ENCODE measurements at regions not wholly inside any gene's neighbourhood (a gene's known extent, or its start where the extent isn't known, plus 50 kb on each side); places are given as distances from the start of the nearest gene placed in this dataset.

GRCh38 chr21:21722731-21723130 is 724.5 kb downstream of the NCAM2 start:
- Histone ChIP-seq H3K27ac (replicated peaks) (no peak overlapping the region), H3K36me3 (no peaks in the 10 kb centered on the region), H3K27me3 (ENCODE audit: low read depth) (no peaks in the 10 kb centered on the region), H3K4me3 (no peak overlapping the region), H3K4me1 (no peaks in the 10 kb centered on the region), H3K9me3 (replicated peaks) (no peaks in the 10 kb centered on the region)
- DNase-seq, result no peak
- TF ChIP-seq CTCF (IDR thresholded peaks at IDR 0.05; ENCODE audit: borderline replicate concordance), result no peak
- intact Hi-C loops (cut with micrococcal nuclease), result no loop called here

GRCh38 chr21:21730512-21730911 is 732.3 kb downstream of the NCAM2 start:
- no peaks in the 10 kb centered on the region for H3K4me1 ChIP-seq
- no peak for TF ChIP-seq CTCF (IDR thresholded peaks at IDR 0.05; ENCODE audit: borderline replicate concordance)
- H3K4me3 ChIP-seq, result no peak overlapping the region
- no peaks in the 10 kb centered on the region for H3K27me3 ChIP-seq (ENCODE audit: low read depth)
- H3K9me3 ChIP-seq (replicated peaks), result peaks cover 22% of the 10 kb centered on the region
- intact Hi-C loops (cut with micrococcal nuclease), result no loop called here
- no peak overlapping the region for H3K27ac ChIP-seq (replicated peaks)
- DNase-seq, result no peak
- no peaks in the 10 kb centered on the region for H3K36me3 ChIP-seq

- Histone ChIP-seq H3K36me3 (no peaks in the 10 kb centered on the region), H3K4me3 (no peak overlapping the region), H3K27ac (replicated peaks) (no peak overlapping the region), H3K4me1 (no peaks in the 10 kb centered on the region), H3K9me3 (replicated peaks) (peaks cover 22% of the 10 kb centered on the region), H3K27me3 (ENCODE audit: low read depth) (no peaks in the 10 kb centered on the region)
- no peak for TF ChIP-seq CTCF (IDR thresholded peaks at IDR 0.05; ENCODE audit: borderline replicate concordance)
- no peak for DNase-seq
- intact Hi-C loops (cut with micrococcal nuclease), result no loop called here
These were observed 733.4 kb downstream of the NCAM2 start for GRCh38 chr21:21731626-21732025.

- no peaks in the 10 kb centered on the region for H3K27me3 ChIP-seq (ENCODE audit: low read depth)
- H3K9me3 ChIP-seq (replicated peaks), result peaks cover 11% of the 10 kb centered on the region
- no peak for DNase-seq
- no peaks in the 10 kb centered on the region for H3K4me1 ChIP-seq
- intact Hi-C loops (cut with micrococcal nuclease), result no loop called here
- no peak for TF ChIP-seq CTCF (IDR thresholded peaks at IDR 0.05; ENCODE audit: borderline replicate concordance)
- H3K4me3 ChIP-seq, result no peak overlapping the region
- no peaks in the 10 kb centered on the region for H3K36me3 ChIP-seq
- no peak overlapping the region for H3K27ac ChIP-seq (replicated peaks)
These were observed 735.9 kb downstream of the NCAM2 start for GRCh38 chr21:21734088-21734487.

- H3K36me3 ChIP-seq, result no peaks in the 10 kb centered on the region
- no peaks in the 10 kb centered on the region for H3K27me3 ChIP-seq (ENCODE audit: low read depth)
- no peaks in the 10 kb centered on the region for H3K4me1 ChIP-seq
- intact Hi-C loops (cut with micrococcal nuclease), result no loop called here
- H3K27ac ChIP-seq (replicated peaks), result no peak overlapping the region
- DNase-seq, result no peak
- no peaks in the 10 kb centered on the region for H3K9me3 ChIP-seq (replicated peaks)
- H3K4me3 ChIP-seq, result no peak overlapping the region
- TF ChIP-seq CTCF (IDR thresholded peaks at IDR 0.05; ENCODE audit: borderline replicate concordance), result no peak
These were observed 739.0 kb downstream of the NCAM2 start for GRCh38 chr21:21737186-21737585.

- H3K4me1 ChIP-seq, result no peaks in the 10 kb centered on the region
- H3K36me3 ChIP-seq, result no peaks in the 10 kb centered on the region
- H3K27me3 ChIP-seq (ENCODE audit: low read depth), result no peaks in the 10 kb centered on the region
- H3K9me3 ChIP-seq (replicated peaks), result peaks cover 20% of the 10 kb centered on the region
- H3K4me3 ChIP-seq, result no peak overlapping the region
- TF ChIP-seq CTCF (IDR thresholded peaks at IDR 0.05; ENCODE audit: borderline replicate concordance), result no peak
- no peak for DNase-seq
- H3K27ac ChIP-seq (replicated peaks), result no peak overlapping the region
- intact Hi-C loops (cut with micrococcal nuclease), result no loop called here
These were observed 742.0 kb downstream of the NCAM2 start for GRCh38 chr21:21740207-21740606.

All from left ventricle myocardium inferior (tissue), 1 donor.